K562 (cell line): ENCODE measurements at regions not wholly inside any gene's neighbourhood (a gene's known extent, or its start where the extent isn't known, plus 50 kb on each side); places are given as distances from the start of the nearest gene placed in this dataset.

Experiments
- ATAC-seq: fragments of 200-7000 bp; cut with Tn5 transposase; 3 replicates; pipeline ENCODE4 v1.9.1; 2020; ENCODE audit warnings: moderate library complexity
- BruUV-seq: library from RNA; stranded (reverse); fragments of 400-500 nt; replicated peaks from 2 replicates; lab custom pipeline; 2021; lab: Mats Ljungman, UMichigan
- CTCF ChIA-PET: fragments of 300-600 bp; formaldehyde crosslinking; extraction: SDS; loops from one replicate; lab custom pipeline; 2021; ENCODE audit warnings: low intra/inter-chr PET ratio; lab: Yijun Ruan, JAX
- POLR2A ChIA-PET: fragments of 300-600, 350-650 bp; sonication (Branson Sonifier 250); formaldehyde crosslinking; extraction: SDS; loops from one replicate; lab custom pipeline; 2021; ENCODE audit warnings: antibody characterized with exemption, inconsistent platforms; lab: Yijun Ruan, JAX
- DNase-seq, 4 experiments: peaks; one replicate each; pipeline versions ENCODE4 v3.0.0 to v3.0.0-alpha.2; 2011 to 2018; ENCODE audit warnings: low spot score in 3 of 4, mixed read lengths in 3 of 4; ENCODE audit errors: extremely low read depth in 1 of 4
- FAIRE-seq: peaks from 2 replicates; lab custom pipeline; 2011; peaks lifted over from hg19 to GRCh38; lab: Jason Lieb, UNC
- H2AFZ ChIP-seq: 2 replicates; pipeline ENCODE4 v1.6.0; 2011; ENCODE audit warnings: low read depth, low read length, control low read depth, inconsistent platforms
- H3K27ac ChIP-seq: fragments of 200-600 bp; 3 replicates; pipeline ENCODE4 v1.8.0; 2011; ENCODE audit warnings: low read depth, mild to moderate bottlenecking, control low read depth, inconsistent platforms, low read length, moderate library complexity, mixed read lengths; ENCODE audit errors: extremely low read depth
- H3K27me3 ChIP-seq, 2 experiments: fragments of 300-600 bp in 1 of 2; 2 replicates in 1 of 2; 3 replicates in 1 of 2; pipeline versions ENCODE4 v1.6.0 to v1.8.0; 2011; ENCODE audit warnings: inconsistent platforms in 2 of 2, low read length in 2 of 2, mild to moderate bottlenecking in 1 of 2, mixed read lengths in 1 of 2, moderate library complexity in 1 of 2; ENCODE audit not compliant: control insufficient read depth in 2 of 2, insufficient read depth in 2 of 2
- H3K36me3 ChIP-seq: fragments of 300-600 bp; 3 replicates; pipeline ENCODE4 v1.8.0; 2011; ENCODE audit warnings: mild to moderate bottlenecking, low read length, inconsistent platforms; ENCODE audit not compliant: control insufficient read depth, insufficient read depth
- H3K4me1 ChIP-seq, 2 experiments: fragments of 200-600 bp in 1 of 2; replicated peaks in 1 of 2; 2 replicates in 1 of 2; 3 replicates in 1 of 2; pipeline versions ENCODE4 v1.5.1 to v1.8.0; 2011; ENCODE audit warnings: inconsistent platforms in 2 of 2, low read length in 2 of 2, mild to moderate bottlenecking in 1 of 2, mixed read lengths in 1 of 2, moderate library complexity in 1 of 2; ENCODE audit not compliant: control insufficient read depth in 2 of 2, insufficient read depth in 2 of 2
- H3K4me2 ChIP-seq: 2 replicates; pipeline ENCODE4 v1.6.1; 2011; ENCODE audit warnings: low read length, control low read depth, inconsistent platforms, mixed read lengths; ENCODE audit not compliant: insufficient read depth
- H3K4me3 ChIP-seq: fragments of 200-600 bp; sonication (generic), shearing (Covaris generic); 2 replicates; pipeline ENCODE4 v1.5.1; 2016; ENCODE audit warnings: control low read depth, inconsistent platforms
- H3K79me2 ChIP-seq: fragments of 200-600 bp; 3 replicates; pipeline ENCODE4 v1.8.0; 2011; ENCODE audit warnings: low read length, inconsistent platforms; ENCODE audit not compliant: control insufficient read depth, insufficient read depth
- H3K9ac ChIP-seq, 2 experiments: 2 replicates each; pipeline versions ENCODE4 v1.6.0 to v1.6.1; 2011; ENCODE audit warnings: low read depth in 2 of 2, low read length in 2 of 2, control low read depth in 1 of 2, inconsistent platforms in 1 of 2, mild to moderate bottlenecking in 1 of 2, mixed read lengths in 1 of 2; ENCODE audit not compliant: insufficient read depth in 1 of 2
- H3K9me1 ChIP-seq: one replicate; pipeline ENCODE4 v1.6.0; 2011; ENCODE audit warnings: inconsistent platforms, mild to moderate bottlenecking, low read length, moderate library complexity; ENCODE audit not compliant: control insufficient read depth, insufficient read depth
- H3K9me3 ChIP-seq: replicated peaks from 2 replicates; pipeline ENCODE4 v1.5.1; 2011; ENCODE audit warnings: low read depth, low read length, inconsistent platforms; ENCODE audit not compliant: control insufficient read depth, insufficient read depth
- H4K20me1 ChIP-seq: replicated peaks from 2 replicates; pipeline ENCODE4 v1.6.1; 2011; ENCODE audit warnings: low read length, inconsistent platforms, mixed read lengths; ENCODE audit not compliant: control insufficient read depth, insufficient read depth
- NCOA4 ChIP-seq: fragments of 450-650 bp; IDR thresholded peaks from 2 replicates; pipeline ENCODE4 v1.6.1; 2018; ENCODE audit warnings: mild to moderate bottlenecking; ENCODE audit not compliant: partially characterized antibody
- RAD51 ChIP-seq: fragments of 450-650 bp; IDR thresholded peaks from 2 replicates; pipeline ENCODE4 v1.7.1; 2016; ENCODE audit warnings: low read depth, mild to moderate bottlenecking, borderline replicate concordance
- TFE3 ChIP-seq: fragments of 450-650 bp; formaldehyde crosslinking; IDR thresholded peaks from 2 replicates; pipeline ENCODE4 v1.4.0; 2020; ENCODE audit warnings: mild to moderate bottlenecking, mixed read lengths
- ZNF717 ChIP-seq: fragments of 250-450 bp; sonication (Bioruptor Pico); IDR thresholded peaks from 2 replicates; pipeline ENCODE4 v1.5.0; 2021
- WGBS: fragments of 100-300 bp; shearing (Covaris generic); methylation state at CpG from one replicate; pipeline ENCODE4 v1.1.6; 2016; ENCODE audit warnings: low coverage, mixed read lengths; ENCODE audit not compliant: insufficient coverage; ENCODE audit errors: missing lambda C conversion rate; 5-methylcytosine and 5-hydroxymethylcytosine counted together
- in situ Hi-C: fragments of 300-500 bp; cut with MboI; formaldehyde crosslinking; loops from 4 replicates; pipeline ENCODE4 v1.15.0; 2018; ENCODE audit warnings: inconsistent platforms, mixed read lengths
- intact Hi-C: fragments of 100-400 bp; cut with micrococcal nuclease; formaldehyde crosslinking; loops from 2 replicates; pipeline ENCODE4 v1.14.2; 2022
- TF ChIP-seq, protein P1 (sequence below): fragments of 250-450 bp; sonication (Bioruptor Pico); IDR thresholded peaks from 2 replicates; pipeline ENCODE4 v1.5.0; 2021; ENCODE audit warnings: mild to moderate bottlenecking, borderline replicate concordance

DNA sequence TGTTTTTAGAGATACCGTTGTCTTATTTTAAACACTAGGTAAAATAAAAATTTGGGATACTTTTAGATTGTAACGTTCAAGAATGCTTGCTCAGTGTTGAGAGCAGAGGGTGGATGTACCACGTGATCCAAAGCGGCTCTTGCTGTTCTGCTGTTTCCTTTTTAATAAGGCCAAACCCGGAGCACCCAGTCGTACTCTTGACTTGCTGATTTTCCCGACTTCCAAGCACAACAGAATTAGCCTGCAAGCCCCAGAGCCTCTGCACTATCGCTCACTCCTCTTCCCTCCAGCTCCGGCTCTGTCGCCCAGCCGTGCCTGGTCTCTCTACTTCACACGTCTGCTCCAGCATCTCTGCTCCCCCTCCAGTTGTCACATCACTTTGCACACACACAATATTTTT lies 77.3 kb downstream of the EMP1 start:
- no peak for FAIRE-seq
- Histone ChIP-seq H3K36me3 (no peaks in the 10 kb centered on the region), H4K20me1 (0 out of 2 replicates have a peak, but pooled peaks cover 5% of the 10 kb centered on the region)
- TF ChIP-seq RAD51 (peak; percentile 35; the same call in 1 of the 2 replicates), ZNF717 (CRISPR knock-in tag) (no peak), TFE3 (peak; percentile 62), NCOA4 (no peak)
- TF ChIP-seq, protein P1, sequence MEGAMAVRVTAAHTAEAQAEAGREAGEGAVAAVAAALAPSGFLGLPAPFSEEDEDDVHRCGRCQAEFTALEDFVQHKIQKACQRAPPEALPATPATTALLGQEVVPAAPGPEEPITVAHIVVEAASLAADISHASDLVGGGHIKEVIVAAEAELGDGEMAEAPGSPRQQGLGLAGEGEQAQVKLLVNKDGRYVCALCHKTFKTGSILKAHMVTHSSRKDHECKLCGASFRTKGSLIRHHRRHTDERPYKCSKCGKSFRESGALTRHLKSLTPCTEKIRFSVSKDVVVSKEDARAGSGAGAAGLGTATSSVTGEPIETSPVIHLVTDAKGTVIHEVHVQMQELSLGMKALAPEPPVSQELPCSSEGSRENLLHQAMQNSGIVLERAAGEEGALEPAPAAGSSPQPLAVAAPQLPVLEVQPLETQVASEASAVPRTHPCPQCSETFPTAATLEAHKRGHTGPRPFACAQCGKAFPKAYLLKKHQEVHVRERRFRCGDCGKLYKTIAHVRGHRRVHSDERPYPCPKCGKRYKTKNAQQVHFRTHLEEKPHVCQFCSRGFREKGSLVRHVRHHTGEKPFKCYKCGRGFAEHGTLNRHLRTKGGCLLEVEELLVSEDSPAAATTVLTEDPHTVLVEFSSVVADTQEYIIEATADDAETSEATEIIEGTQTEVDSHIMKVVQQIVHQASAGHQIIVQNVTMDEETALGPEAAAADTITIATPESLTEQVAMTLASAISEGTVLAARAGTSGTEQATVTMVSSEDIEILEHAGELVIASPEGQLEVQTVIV (CRISPR knock-in tag), result no peak
- TF ChIP-seq, all 486 proteins: peak for 2
- Histone ChIP-seq H3K9ac (no peak overlapping the region), H3K4me1 (peaks cover 0 to 8% of the 10 kb centered on the region in 2 experiments; a peak in 2 of 5 replicates), H3K9me1 (no peaks in the 10 kb centered on the region), H3K9me3 (no peaks in the 10 kb centered on the region), H2AFZ (no peak overlapping the region), H3K4me3 (no peak overlapping the region), H3K27ac (no peak overlapping the region), H3K79me2 (no peaks in the 10 kb centered on the region), H3K27me3 (peaks cover 3 to 25% of the 10 kb centered on the region in 2 experiments; a peak in 2 of 5 replicates), H3K4me2 (no peak overlapping the region)
- CTCF ChIA-PET, result no interaction called here
- intact Hi-C loops, result loop anchor here (10.0 kb wide), 1 partner anchor 261 kb away; no protein-coding TSS in a partner anchor
- no TSS peak for BruUV-seq
- in situ Hi-C loops, result loop anchor here (10.0 kb wide), 1 partner anchor 891 kb away; no protein-coding TSS in a partner anchor
- 3% methylated on average over 5 of the region's 12 CpGs for WGBS
- POLR2A ChIA-PET, result no interaction called here
- no peak for DNase-seq
- ATAC-seq, result no peak
